ENCODE measurements at regions not wholly inside any gene's neighbourhood (a gene's known extent, or its start where the extent isn't known, plus 50 kb on each side); places are given as distances from the start of the nearest gene placed in this dataset.
A peak's percentile ranks its signal among the peaks of the same experiment; 100 is the strongest.
"Not testable (repeated sequence)": the region's sequence is repeated elsewhere in the genome, so short reads cannot be mapped to it uniquely, and the experiment has no call there.

- Histone ChIP-seq H3K27ac (ENCODE audit: low read length) (no peak overlapping the region), H3K4me1 (ENCODE audit: control insufficient read depth in 1 of 2, insufficient read depth in 2 of 2, low read length in 2 of 2) (no peaks in the 10 kb centered on the region), H3K27me3 (ENCODE audit: low read depth, low read length) (no peaks in the 10 kb centered on the region), H3K9me3 (ENCODE audit: control insufficient read depth in 1 of 2, low read length in 2 of 2) (no peaks in the 10 kb centered on the region), H3K4me3 (ENCODE audit: low read depth in 1 of 2, low read length in 2 of 2) (no peak overlapping the region), H3K36me3 (ENCODE audit: control insufficient read depth in 1 of 2, insufficient read depth in 2 of 2, low read length in 2 of 2) (no peaks in the 10 kb centered on the region)
Measured at GRCh38 chr3:152642658-152643057, 192.3 kb upstream of the P2RY1 start.

GRCh38 chr3:152644478-152644877, 190.5 kb upstream of the P2RY1 start:
- Histone ChIP-seq H3K27me3 (ENCODE audit: low read depth, low read length) (no peaks in the 10 kb centered on the region), H3K9me3 (ENCODE audit: control insufficient read depth in 1 of 2, low read length in 2 of 2) (no peaks in the 10 kb centered on the region), H3K4me3 (ENCODE audit: low read depth in 1 of 2, low read length in 2 of 2) (no peak overlapping the region), H3K36me3 (ENCODE audit: control insufficient read depth in 1 of 2, insufficient read depth in 2 of 2, low read length in 2 of 2) (no peaks in the 10 kb centered on the region), H3K4me1 (ENCODE audit: control insufficient read depth in 1 of 2, insufficient read depth in 2 of 2, low read length in 2 of 2) (no peaks in the 10 kb centered on the region), H3K27ac (ENCODE audit: low read length) (no peak overlapping the region)

GRCh38 chr3:152646004-152646403, 188.9 kb upstream of the P2RY1 start:
- H3K9me3 ChIP-seq (ENCODE audit: control insufficient read depth in 1 of 2, low read length in 2 of 2) = no peaks in the 10 kb centered on the region
- no peak overlapping the region for H3K4me3 ChIP-seq (ENCODE audit: low read depth in 1 of 2, low read length in 2 of 2)
- no peaks in the 10 kb centered on the region for H3K36me3 ChIP-seq (ENCODE audit: control insufficient read depth in 1 of 2, insufficient read depth in 2 of 2, low read length in 2 of 2)
- no peaks in the 10 kb centered on the region for H3K4me1 ChIP-seq (ENCODE audit: control insufficient read depth in 1 of 2, insufficient read depth in 2 of 2, low read length in 2 of 2)
- H3K27ac ChIP-seq (ENCODE audit: low read length) = no peak overlapping the region
- H3K27me3 ChIP-seq (ENCODE audit: low read depth, low read length) = no peaks in the 10 kb centered on the region

- Histone ChIP-seq H3K27me3 (ENCODE audit: low read depth, low read length) (no peaks in the 10 kb centered on the region), H3K4me1 (ENCODE audit: control insufficient read depth in 1 of 2, insufficient read depth in 2 of 2, low read length in 2 of 2) (no peaks in the 10 kb centered on the region), H3K4me3 (ENCODE audit: low read depth in 1 of 2, low read length in 2 of 2) (no peak overlapping the region), H3K36me3 (ENCODE audit: control insufficient read depth in 1 of 2, insufficient read depth in 2 of 2, low read length in 2 of 2) (no peaks in the 10 kb centered on the region), H3K9me3 (ENCODE audit: control insufficient read depth in 1 of 2, low read length in 2 of 2) (no peaks in the 10 kb centered on the region), H3K27ac (ENCODE audit: low read length) (no peak overlapping the region)
Measured at GRCh38 chr3:152650177-152650576, 184.8 kb upstream of the P2RY1 start.

- not testable (repeated sequence) for H3K9me3 ChIP-seq (ENCODE audit: control insufficient read depth in 1 of 2, low read length in 2 of 2); H3K27ac ChIP-seq (ENCODE audit: low read length); H3K36me3 ChIP-seq (ENCODE audit: control insufficient read depth in 1 of 2, insufficient read depth in 2 of 2, low read length in 2 of 2); H3K4me1 ChIP-seq (ENCODE audit: control insufficient read depth in 1 of 2, insufficient read depth in 2 of 2, low read length in 2 of 2); H3K27me3 ChIP-seq (ENCODE audit: low read depth, low read length); H3K4me3 ChIP-seq (ENCODE audit: low read depth in 1 of 2, low read length in 2 of 2)
Measured at GRCh38 chr3:152650923-152651322, 184.0 kb upstream of the P2RY1 start.

GRCh38 chr3:152656214-152656971, 178.5 kb upstream of the P2RY1 start:
- no peak overlapping the region for H3K4me3 ChIP-seq (ENCODE audit: low read depth in 1 of 2, low read length in 2 of 2)
- H3K36me3 ChIP-seq (ENCODE audit: control insufficient read depth in 1 of 2, insufficient read depth in 2 of 2, low read length in 2 of 2) = no peaks in the 10 kb centered on the region
- peaks cover 0 to 8% of the 10 kb centered on the region in 2 donors for H3K4me1 ChIP-seq (ENCODE audit: control insufficient read depth in 1 of 2, insufficient read depth in 2 of 2, low read length in 2 of 2)
- H3K27me3 ChIP-seq (ENCODE audit: low read depth, low read length) = no peaks in the 10 kb centered on the region
- H3K9me3 ChIP-seq (ENCODE audit: control insufficient read depth in 1 of 2, low read length in 2 of 2) = no peaks in the 10 kb centered on the region
- H3K27ac ChIP-seq (ENCODE audit: low read length) = peak overlapping the region; percentile 22

- Histone ChIP-seq H3K4me3 (ENCODE audit: low read depth in 1 of 2, low read length in 2 of 2) (no peak overlapping the region), H3K27ac (ENCODE audit: low read length) (no peak overlapping the region), H3K36me3 (ENCODE audit: control insufficient read depth in 1 of 2, insufficient read depth in 2 of 2, low read length in 2 of 2) (no peaks in the 10 kb centered on the region), H3K4me1 (ENCODE audit: control insufficient read depth in 1 of 2, insufficient read depth in 2 of 2, low read length in 2 of 2) (peaks cover 0 to 8% of the 10 kb centered on the region in 2 donors), H3K9me3 (ENCODE audit: control insufficient read depth in 1 of 2, low read length in 2 of 2) (no peaks in the 10 kb centered on the region), H3K27me3 (ENCODE audit: low read depth, low read length) (no peaks in the 10 kb centered on the region)
Measured at GRCh38 chr3:152656972-152657355, 178.0 kb upstream of the P2RY1 start.

GRCh38 chr3:152658977-152659720, 175.8 kb upstream of the P2RY1 start:
- H3K9me3 ChIP-seq (ENCODE audit: control insufficient read depth in 1 of 2, low read length in 2 of 2) = peaks cover 0 to 2% of the 10 kb centered on the region in 2 donors
- peaks cover 0 to 8% of the 10 kb centered on the region in 2 donors for H3K4me1 ChIP-seq (ENCODE audit: control insufficient read depth in 1 of 2, insufficient read depth in 2 of 2, low read length in 2 of 2)
- no peak overlapping the region for H3K27ac ChIP-seq (ENCODE audit: low read length)
- H3K36me3 ChIP-seq (ENCODE audit: control insufficient read depth in 1 of 2, insufficient read depth in 2 of 2, low read length in 2 of 2) = no peaks in the 10 kb centered on the region
- H3K4me3 ChIP-seq (ENCODE audit: low read depth in 1 of 2, low read length in 2 of 2) = no peak overlapping the region
- H3K27me3 ChIP-seq (ENCODE audit: low read depth, low read length) = no peaks in the 10 kb centered on the region

GRCh38 chr3:152662157-152662556, 172.8 kb upstream of the P2RY1 start:
- H3K4me1 ChIP-seq (ENCODE audit: control insufficient read depth in 1 of 2, insufficient read depth in 2 of 2, low read length in 2 of 2) = peaks cover 0 to 1% of the 10 kb centered on the region in 2 donors
- no peak overlapping the region for H3K27ac ChIP-seq (ENCODE audit: low read length)
- H3K36me3 ChIP-seq (ENCODE audit: control insufficient read depth in 1 of 2, insufficient read depth in 2 of 2, low read length in 2 of 2) = no peaks in the 10 kb centered on the region
- no peak overlapping the region for H3K4me3 ChIP-seq (ENCODE audit: low read depth in 1 of 2, low read length in 2 of 2)
- no peaks in the 10 kb centered on the region for H3K27me3 ChIP-seq (ENCODE audit: low read depth, low read length)
- H3K9me3 ChIP-seq (ENCODE audit: control insufficient read depth in 1 of 2, low read length in 2 of 2) = peaks cover 0 to 2% of the 10 kb centered on the region in 2 donors

- no peaks in the 10 kb centered on the region for H3K4me1 ChIP-seq (ENCODE audit: control insufficient read depth in 1 of 2, insufficient read depth in 2 of 2, low read length in 2 of 2)
- H3K27me3 ChIP-seq (ENCODE audit: low read depth, low read length) = no peaks in the 10 kb centered on the region
- peaks cover 0 to 2% of the 10 kb centered on the region in 2 donors for H3K9me3 ChIP-seq (ENCODE audit: control insufficient read depth in 1 of 2, low read length in 2 of 2)
- no peak overlapping the region for H3K27ac ChIP-seq (ENCODE audit: low read length)
- H3K4me3 ChIP-seq (ENCODE audit: low read depth in 1 of 2, low read length in 2 of 2) = no peak overlapping the region
- H3K36me3 ChIP-seq (ENCODE audit: control insufficient read depth in 1 of 2, insufficient read depth in 2 of 2, low read length in 2 of 2) = no peaks in the 10 kb centered on the region
Measured at GRCh38 chr3:152664766-152665165, 170.2 kb upstream of the P2RY1 start.

GRCh38 chr3:152667267-152667666, 167.7 kb upstream of the P2RY1 start:
- H3K4me3 ChIP-seq (ENCODE audit: low read depth in 1 of 2, low read length in 2 of 2) = no peak overlapping the region
- no peaks in the 10 kb centered on the region for H3K4me1 ChIP-seq (ENCODE audit: control insufficient read depth in 1 of 2, insufficient read depth in 2 of 2, low read length in 2 of 2)
- no peaks in the 10 kb centered on the region for H3K36me3 ChIP-seq (ENCODE audit: control insufficient read depth in 1 of 2, insufficient read depth in 2 of 2, low read length in 2 of 2)
- peaks cover 0 to 2% of the 10 kb centered on the region in 2 donors for H3K9me3 ChIP-seq (ENCODE audit: control insufficient read depth in 1 of 2, low read length in 2 of 2)
- no peak overlapping the region for H3K27ac ChIP-seq (ENCODE audit: low read length)
- H3K27me3 ChIP-seq (ENCODE audit: low read depth, low read length) = no peaks in the 10 kb centered on the region

Measured in muscle layer of duodenum (tissue), 2 donors.